Ammon's horn (tissue), 1 donor: ENCODE measurements at regions not wholly inside any gene's neighbourhood (a gene's known extent, or its start where the extent isn't known, plus 50 kb on each side); places are given as distances from the start of the nearest gene placed in this dataset.

Experiments used
- DNase-seq: peaks from one replicate; pipeline ENCODE4 v3.0.0-alpha.2; 2016; ENCODE audit warnings: low spot score

DNA sequence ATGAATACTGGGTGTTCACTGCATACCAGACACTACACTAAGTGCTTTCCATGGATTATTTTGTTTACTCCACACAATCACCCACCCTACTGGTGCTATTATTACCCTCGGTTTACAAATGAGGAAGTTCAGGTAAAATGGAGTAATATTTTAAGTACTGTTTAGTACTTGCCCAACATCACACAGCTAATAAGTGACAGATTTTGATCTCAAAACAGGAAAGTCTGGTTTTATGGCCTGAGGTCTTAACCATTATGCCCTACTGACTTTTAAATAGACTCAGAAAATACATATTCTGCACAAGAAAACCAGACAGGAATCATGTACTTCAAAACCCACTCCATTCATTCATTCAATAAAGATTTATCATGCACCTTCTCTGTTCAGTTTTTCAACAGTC lies 431.0 kb upstream of the TLE4 start:
- DNase-seq = no peak

DNA sequence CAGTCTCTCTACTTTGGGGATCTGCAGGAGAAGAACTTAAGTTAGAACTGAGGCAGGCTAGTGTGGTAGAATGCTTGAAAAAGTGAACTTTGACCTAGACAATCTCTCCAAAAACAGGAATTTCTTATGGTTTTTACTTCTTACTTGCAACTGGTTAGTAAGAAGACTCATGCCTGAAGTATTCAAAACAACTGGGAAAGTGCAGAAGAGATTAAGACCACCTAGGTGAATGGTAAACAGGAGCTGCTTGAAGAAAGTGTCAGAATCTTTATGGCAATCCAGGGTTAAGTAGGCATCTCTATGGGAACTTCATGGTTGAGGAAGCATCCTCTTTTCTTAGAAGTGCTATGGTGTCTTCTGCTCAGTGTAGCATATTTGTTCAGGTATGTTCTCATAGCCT lies 428.6 kb upstream of the TLE4 start:
- no peak for DNase-seq

DNA sequence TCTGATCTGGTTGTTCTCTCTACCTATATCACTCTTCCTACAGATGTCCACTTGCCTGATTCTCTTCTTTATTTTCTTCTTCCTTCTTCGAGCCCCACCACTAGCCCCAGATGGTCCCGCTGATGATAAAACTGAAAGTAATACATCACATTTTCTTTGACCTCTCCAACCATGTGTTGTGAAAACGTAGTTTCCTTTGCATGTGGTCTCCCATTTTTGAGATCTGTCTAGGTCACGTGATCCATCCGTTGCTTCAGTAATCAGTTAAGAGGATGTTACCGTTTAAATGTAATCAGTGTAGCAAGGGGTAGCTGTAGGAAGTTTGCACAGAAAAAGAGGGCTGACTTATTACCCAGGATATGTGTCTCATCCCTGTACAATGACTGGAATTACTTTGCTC lies 426.3 kb upstream of the TLE4 start:
- DNase-seq = no peak

DNA sequence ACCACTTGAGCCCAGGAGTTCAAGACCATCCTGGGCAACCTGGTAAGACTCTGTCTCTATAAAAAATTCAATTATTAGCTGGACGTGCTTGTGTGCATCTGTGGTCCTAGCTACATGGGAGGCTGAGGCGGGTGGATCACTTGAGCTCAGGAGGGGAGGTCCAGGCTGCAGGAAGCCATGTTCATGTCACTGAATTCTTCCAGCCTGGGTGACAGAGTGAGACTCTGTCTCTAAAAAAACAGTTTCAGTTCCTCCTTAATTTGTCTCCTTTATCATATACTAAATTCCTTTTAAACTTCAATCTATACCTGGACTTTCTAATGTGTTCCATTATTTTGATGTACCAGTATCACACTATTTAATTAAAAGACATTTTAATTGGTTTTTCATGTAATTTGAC lies 422.2 kb upstream of the TLE4 start:
- no peak for DNase-seq

DNA sequence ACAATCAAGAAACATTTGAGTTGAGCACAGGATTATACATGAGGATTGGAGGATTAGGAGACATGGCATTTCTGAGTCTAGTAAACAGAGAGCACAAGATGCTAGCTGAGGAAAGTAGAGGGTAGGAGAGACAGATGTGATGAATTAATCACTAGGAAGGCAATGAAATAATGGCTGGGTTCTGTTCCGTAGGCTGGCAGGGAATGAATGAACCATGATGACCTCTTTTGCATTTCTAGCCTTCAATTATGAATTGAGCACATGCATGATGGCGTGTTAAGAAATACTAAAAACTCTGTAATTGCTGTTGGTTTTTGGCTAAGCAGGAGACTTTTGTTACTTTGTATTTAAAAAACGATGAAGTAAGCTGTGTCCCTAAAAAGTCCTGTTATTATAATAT lies 420.0 kb upstream of the TLE4 start:
- DNase-seq = no peak

DNA sequence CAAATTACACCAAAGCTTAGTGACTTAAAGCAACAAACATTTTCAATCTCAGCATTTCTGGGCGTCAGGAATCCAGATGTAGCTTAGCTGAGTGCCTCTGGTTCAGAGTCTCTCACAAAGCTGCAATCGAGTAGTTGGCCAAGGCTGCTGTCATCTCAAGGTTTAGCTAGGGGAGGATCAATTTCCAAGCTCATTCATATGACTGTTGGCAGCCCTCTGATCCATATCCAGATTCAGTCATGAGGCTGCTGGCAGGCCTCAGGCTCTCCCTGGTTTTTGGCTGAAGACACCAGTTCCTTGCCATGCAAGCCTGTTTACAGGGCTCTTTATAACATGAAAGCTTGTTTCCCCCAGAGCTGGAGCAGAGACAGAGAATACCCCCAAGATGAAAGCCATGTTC lies 419.5 kb upstream of the TLE4 start:
- DNase-seq = no peak

DNA sequence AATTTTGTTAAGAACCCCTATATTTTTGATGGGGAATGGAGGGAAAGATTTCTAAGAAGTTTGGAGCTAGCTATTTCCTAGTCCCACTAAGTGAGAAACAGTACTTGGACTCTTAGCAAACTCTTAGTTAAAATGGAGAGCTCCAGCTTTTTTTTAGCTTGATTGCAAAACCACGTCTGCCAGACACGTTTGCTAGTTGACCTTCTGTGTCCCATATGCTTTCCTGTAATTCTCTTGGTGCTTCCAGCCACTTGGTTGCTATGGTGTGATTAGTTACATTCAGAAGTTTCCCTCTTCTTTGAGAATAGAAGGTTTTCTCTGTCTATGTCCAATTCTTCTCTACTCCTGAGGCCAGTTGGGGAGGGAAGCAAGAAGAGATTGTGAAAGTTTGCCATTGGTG lies 417.0 kb upstream of the TLE4 start:
- no peak for DNase-seq

DNA sequence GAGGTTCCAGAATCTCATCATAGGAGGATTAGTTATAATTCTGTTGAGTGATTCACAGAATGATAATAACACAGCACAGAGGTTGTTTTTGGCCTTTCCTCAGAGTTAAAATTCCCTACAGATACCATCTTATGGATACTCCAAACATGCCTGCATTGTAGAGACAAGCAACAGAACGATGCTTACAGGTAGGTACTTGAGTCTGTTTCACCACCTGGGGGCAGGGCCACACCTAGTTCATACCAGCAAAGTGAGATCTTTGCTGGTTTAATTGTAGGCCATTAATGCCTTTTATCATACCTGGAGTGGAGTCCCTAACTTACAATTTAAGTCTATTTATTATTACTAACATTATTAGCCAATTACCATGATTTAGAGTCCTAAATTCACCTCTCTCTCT lies 416.5 kb upstream of the TLE4 start:
- DNase-seq = no peak

DNA sequence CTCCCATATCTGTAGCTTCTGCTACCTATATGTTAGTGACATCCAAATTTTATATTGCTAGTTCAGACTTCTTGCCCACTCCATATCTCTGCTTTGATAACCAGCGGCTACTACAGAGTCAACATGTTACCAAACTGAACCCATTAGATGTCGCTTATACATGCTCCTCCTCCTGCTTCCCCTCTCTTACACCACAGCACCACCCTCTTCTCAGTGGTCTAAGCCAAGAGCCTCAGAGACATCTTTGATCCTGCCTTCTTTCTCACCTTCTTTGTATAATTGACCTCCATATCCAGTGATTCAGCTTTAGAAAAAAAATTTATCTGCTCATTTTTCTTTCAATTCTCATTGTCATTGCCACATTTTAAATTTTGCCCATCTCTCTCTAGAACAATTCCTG lies 408.2 kb upstream of the TLE4 start:
- DNase-seq = no peak

DNA sequence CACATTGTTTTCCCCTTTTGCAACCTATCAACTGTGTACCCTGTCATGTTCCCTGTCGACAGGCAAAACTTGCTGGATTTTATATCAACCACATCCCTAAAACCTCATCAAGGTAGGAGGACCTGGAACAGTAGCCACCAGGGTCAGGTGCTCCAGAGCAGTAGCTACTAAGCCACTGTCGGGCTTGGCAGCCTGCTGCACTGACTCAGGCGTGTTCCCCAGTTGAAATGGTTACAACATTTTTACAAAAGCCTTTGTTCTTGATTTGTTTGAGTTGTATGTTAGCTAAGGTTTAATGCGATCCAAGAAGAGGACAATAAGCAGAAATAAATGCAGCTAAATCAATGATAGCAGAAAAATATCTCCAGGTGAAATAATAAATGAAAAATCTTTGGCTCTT lies 407.4 kb upstream of the TLE4 start:
- DNase-seq = no peak

DNA sequence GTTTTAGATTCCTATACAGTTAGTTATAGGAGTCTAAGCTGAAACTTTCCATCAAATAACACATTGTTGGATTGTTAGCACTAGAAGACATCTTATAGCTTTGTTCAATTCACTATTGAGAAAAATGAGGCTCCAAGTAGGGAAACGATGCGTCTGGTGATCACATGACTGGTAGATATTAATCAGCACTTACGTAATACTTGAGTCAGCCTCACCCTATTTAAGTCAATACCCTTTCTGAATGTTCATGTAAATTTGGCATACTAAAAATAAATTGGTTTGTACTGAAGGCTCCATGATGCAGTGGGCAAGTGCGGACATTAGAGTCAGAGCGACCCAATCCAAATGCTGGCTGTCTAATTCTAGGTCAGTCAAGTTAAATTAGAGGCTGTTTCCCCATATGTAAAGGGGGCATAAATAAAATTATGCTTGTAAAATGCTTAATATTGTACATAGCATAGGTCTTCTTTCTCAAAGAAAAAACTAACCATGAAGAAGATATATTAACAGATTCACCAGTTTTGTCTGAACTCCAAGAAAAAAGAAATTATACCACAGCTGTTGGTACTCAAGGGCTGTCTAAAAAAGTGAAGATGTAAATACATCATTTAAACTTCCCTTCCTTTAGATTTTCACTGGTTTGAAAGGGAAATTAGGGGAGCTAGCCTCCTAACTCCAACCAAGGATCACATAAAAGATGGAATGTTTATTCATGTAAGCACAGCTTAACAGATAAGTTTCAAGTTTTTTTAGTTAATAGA lies 406.6 kb upstream of the TLE4 start:
- no peak for DNase-seq

DNA sequence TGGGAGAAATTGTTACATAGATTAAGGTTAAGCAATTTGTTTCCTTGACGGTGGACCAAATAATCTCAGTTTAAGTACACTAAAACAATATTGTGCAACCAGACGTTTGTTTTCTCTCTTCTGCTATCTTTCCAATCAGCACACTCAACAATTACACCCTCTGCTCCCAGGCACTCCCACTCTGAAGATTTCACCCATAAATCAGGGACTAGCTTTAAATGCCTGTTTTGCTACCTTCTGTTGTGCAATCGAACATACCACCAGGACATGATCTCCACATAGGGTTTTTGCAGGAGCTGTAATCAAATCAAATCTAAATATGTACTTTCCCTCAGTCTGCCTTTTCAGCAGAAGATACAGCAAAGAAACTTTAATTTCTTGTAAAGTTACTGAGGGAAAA lies 405.8 kb upstream of the TLE4 start:
- DNase-seq = no peak

DNA sequence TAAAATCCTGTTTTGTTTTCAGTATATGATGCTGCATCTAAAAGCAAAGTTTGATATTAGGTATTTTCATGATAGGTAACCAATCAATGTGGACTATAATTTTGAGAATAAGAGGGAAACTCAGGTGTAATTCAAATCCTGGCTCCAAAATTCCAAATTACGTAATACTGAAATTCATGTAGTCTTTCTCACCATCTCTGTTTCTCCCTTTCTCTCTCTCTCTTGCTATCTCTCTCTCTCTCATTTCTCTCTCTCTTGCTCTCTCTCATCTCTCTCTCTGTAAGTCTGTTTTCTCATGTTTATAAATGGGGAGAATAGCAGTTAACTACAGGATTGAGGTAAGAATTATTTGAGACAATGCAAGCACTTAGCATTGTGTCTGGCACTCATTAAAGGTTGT lies 401.1 kb upstream of the TLE4 start:
- DNase-seq = no peak

DNA sequence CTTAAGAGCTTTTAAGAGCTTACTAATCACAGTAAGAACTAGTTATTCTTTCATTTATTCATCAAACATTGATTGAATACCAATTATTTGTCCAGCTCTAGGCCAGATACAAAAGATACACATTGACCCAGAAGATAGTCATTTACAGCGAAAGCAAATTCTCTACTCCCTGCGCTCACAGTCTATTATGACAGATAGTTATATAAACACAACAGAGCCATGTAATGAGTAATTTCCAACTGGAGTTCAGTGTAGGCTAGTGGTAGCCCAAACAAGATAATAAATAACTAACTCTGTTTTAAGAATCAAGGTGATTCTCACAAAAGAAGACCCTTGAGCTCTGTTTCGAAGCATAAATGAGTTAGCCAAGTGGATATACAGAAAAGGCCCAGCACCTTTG lies 397.8 kb upstream of the TLE4 start:
- DNase-seq = no peak

DNA sequence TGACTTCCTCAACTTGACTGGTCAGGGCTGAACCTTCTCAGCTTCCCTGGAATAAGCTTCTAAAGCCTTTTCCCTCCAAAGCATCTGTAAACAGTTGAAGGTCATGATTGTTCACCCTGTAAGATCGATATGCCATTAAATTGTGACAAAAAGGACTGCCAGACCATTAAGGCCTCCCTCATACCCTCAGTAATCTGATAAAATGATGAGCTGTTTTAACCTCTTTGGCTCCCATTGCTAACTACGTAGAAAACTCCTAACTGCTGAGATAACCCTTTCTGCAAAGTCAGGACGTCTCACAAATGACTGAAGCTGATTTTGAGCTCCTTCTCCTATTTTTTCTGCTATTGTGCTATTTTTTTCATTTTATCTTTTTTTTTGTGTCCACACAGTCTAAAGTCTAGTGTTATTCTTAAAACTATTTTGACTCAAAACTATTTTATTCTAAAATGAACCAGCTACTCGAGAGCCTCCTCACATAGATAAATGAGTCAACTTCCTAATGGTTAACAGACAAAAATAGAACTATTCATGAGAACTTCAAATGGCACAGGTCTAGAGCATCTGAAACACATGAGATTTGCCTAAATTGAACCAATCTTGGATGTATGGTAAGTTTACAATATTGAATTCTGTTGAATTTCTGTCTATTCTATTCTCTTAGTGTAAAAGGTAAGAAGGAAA lies 395.6 kb upstream of the TLE4 start:
- DNase-seq = no peak

DNA sequence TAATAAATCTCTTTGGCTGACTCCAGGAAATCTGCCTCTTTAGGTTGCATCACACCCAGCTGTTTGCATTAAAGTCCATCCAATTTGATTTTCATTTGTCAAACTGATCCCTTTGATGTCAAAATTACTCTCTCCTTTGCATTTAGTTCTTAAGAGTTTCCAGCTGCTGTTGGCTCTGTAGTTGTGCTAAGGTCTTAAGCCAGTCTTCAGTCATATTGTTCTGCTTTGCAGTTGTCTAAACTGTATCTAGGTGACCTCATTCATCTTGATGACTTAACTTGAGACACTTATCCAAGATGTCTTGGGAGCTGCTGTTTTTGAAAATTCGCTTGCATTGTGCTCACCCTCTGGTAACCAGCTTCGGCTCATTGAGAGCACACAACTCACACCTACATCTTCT lies 386.9 kb upstream of the TLE4 start:
- no peak for DNase-seq

DNA sequence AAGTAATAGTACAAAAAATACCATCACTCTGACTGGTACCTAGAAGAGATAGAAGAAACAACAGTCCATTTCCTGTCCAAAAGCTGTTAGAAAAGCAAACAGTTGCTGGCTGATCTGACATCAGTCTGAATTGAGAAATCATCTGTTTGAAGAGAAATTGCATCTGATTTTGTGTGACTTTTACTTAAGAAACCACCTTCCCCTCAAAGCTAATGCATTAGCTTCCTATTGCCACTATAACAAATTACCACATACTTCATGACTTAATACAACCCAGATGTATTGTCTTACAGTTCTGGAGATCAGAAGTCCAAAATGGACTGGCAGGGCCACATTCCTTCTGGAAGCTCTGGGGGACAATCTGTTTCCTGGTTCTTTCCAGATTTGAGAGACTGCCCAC lies 385.9 kb upstream of the TLE4 start:
- no peak for DNase-seq

DNA sequence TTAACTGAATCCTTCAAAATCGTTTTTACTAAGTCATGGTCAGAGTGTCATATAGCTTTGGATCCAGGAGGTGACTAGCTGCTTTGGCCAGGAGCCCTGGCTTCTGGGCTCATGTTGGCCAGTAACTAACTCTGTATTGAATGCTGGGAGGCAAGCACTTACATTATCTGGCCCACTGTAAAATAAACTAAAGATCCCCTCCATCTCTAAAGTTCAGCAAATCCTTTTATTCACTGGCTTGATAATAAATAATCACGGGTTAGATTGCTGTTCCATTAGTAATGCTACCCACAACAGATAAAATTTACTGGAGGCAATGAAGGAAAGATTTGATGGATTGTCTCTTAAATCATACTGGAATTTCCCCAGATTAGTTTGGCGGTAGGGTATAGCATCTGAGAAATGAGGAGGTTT lies 382.2 kb upstream of the TLE4 start:
- no peak for DNase-seq

DNA sequence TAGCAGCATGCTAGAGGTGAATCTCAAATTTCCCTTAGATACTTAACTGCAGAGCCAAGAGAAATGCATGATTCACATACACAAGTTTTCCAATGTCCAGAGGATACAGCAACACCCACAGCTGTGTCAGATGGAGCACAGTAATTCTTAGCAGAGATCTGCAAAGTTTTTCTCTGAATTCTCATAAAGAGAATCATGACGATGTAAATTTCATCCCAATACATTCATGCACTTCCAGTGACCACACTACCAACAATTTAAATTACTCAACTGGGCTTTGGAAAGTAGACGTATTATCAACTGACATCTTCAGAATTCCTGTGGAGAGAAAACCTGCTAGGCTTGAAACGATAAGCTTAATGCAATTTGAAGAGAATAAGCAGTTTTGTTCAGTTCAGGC lies 378.8 kb upstream of the TLE4 start:
- DNase-seq = no peak

DNA sequence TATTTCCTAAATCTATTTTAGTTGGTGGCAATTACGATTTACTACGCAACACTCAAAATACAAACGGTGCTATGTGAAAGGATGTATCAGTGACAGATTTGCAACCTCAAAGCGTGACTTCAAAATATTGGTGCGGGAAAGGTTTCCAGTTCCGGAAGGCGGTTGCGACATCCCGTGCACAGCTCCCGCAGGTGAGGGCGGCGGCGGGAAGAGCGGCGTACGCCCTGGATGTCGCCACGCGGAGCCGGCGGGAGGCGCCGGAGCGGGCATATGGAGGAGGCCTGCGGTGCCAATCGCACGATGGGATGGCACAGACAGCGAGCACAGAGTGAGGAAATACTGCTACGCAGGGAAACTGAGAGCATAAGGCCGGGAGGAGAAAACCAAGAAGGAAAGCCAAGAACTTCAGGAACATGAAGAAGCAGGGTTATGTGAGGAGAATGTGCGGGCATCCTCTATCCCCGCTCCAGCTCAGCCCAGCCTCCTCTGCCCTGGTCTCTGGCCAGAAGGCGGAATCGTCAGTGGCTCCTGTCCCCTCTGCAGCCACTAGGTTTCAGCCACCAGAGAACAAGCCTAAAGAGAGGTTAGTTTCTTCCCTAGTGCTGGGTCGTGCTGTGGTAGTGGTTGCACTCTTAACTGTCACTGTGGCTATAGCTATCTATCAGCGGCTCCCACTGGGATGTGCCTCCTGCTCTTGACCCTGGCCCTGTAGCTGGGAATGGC lies 378.1 kb upstream of the TLE4 start:
- no peak for DNase-seq

DNA sequence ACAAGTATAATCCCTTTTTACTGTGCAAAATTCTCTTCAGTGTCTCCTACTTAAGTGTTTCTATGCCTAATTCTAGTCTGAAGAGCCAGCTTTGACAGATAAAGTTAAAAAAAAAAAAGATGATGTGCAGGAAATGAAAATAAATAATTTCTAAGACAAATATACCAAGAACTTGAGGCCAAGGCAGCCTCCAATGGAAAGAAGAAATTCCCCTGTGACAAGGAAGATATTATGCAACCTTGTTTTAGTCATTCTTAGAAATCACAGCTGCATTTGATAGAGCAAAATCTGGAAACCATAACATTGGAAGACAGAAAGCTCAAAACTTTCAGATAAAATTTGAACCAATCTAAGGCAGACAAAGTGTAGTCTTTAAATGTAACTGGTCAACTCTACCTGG lies 375.9 kb upstream of the TLE4 start:
- DNase-seq = no peak

DNA sequence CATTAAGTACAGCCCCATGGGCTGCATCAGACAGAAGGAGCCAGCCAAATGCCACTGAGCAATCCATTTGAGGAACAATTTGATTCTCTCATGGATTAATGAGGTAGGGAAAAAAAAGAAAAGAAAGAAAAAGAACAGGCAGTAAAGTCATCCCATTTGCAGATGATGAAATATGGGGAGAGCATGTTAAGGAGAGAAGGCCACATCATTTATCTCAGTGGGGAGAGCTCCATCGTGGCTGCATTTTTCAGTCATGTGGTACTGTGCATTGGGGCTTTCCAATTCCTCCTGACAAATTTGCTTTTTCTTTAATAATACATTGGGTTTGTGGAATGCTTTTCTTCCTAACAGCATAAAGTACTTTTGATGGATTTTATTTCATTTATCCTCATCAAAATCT lies 375.2 kb upstream of the TLE4 start:
- no peak for DNase-seq

DNA sequence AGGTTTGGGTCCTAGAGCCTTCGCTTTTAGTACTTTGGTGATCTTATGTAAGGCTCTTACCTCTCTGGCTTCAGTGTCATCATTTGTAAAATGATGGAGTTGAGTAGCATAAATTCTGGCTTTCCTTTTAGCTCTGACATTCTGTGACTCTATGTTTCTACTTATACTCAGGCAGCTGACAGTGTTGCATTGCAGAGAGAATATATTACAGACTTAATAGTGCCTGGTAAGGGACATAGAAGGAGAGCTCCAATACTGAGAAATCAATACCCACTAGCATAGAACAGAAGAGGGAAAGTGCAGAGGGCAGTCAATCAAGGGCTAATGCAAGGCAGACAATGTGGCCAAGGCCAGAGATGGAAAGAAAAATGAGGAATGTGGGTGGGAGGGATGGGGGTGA lies 371.4 kb upstream of the TLE4 start:
- DNase-seq = no peak
